ENCODE measurements at regions not wholly inside any gene's neighbourhood (a gene's known extent, or its start where the extent isn't known, plus 50 kb on each side); places are given as distances from the start of the nearest gene placed in this dataset.

GRCh38 chr2:36027616-36028015, 328.0 kb upstream of the CRIM1 start:
- H3K27me3 ChIP-seq: no peaks in the 10 kb centered on the region
- no peak for TF ChIP-seq CTCF (IDR thresholded peaks at IDR 0.05; ENCODE audit: low read depth, low read length)
- no peaks in the 10 kb centered on the region for H3K9me3 ChIP-seq (ENCODE audit: low read depth)
- DNase-seq (ENCODE audit: low read depth in 1 of 2, low spot score in 1 of 2): no peak
- no peaks in the 10 kb centered on the region for H3K36me3 ChIP-seq
- no peak overlapping the region for H3K4me3 ChIP-seq
- H3K4me1 ChIP-seq (ENCODE audit: low read depth): no peaks in the 10 kb centered on the region
- H3K27ac ChIP-seq: no peak overlapping the region

GRCh38 chr2:36013064-36013463, 342.5 kb upstream of the CRIM1 start:
- Histone ChIP-seq H3K36me3 (no peaks in the 10 kb centered on the region), H3K27me3 (no peaks in the 10 kb centered on the region), H3K9me3 (ENCODE audit: low read depth) (no peaks in the 10 kb centered on the region), H3K27ac (no peak overlapping the region), H3K4me3 (no peak overlapping the region), H3K4me1 (ENCODE audit: low read depth) (no peaks in the 10 kb centered on the region)
- TF ChIP-seq CTCF (IDR thresholded peaks at IDR 0.05; ENCODE audit: low read depth, low read length): no peak
- DNase-seq (ENCODE audit: low read depth in 1 of 2, low spot score in 1 of 2): no peak

DNA sequence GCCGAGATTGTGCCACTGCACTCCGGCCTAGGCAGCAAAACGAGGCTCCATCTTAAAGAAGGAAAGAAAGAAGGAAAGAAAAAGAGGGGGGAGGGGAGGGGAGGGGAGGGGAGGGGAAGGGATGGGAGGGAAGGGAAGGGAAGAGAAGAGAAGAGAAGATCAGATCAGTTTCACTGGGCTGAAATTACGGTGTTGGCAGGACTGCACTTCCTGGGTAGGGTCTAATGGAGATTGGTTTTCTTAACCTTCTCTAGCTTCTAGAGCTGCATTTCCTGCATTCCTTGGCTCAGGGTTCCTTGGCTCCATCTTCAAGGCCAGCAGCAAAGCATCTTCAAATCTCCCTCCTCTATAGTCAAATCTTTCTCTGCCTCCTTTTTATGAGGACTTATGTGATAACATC, 349.1 kb upstream of the CRIM1 start:
- H3K27ac ChIP-seq: no peak overlapping the region
- no peaks in the 10 kb centered on the region for H3K9me3 ChIP-seq (ENCODE audit: low read depth)
- TF ChIP-seq CTCF (IDR thresholded peaks at IDR 0.05; ENCODE audit: low read depth, low read length): no peak
- DNase-seq (ENCODE audit: low read depth in 1 of 2, low spot score in 1 of 2): no peak
- H3K36me3 ChIP-seq: no peaks in the 10 kb centered on the region
- no peak overlapping the region for H3K4me3 ChIP-seq
- H3K27me3 ChIP-seq: no peaks in the 10 kb centered on the region
- H3K4me1 ChIP-seq (ENCODE audit: low read depth): no peaks in the 10 kb centered on the region

- Histone ChIP-seq H3K36me3 (no peaks in the 10 kb centered on the region), H3K9me3 (ENCODE audit: low read depth) (no peaks in the 10 kb centered on the region), H3K27me3 (no peaks in the 10 kb centered on the region), H3K4me1 (ENCODE audit: low read depth) (no peaks in the 10 kb centered on the region), H3K4me3 (no peak overlapping the region), H3K27ac (no peak overlapping the region)
- DNase-seq (ENCODE audit: low read depth in 1 of 2, low spot score in 1 of 2): no peak
- TF ChIP-seq CTCF (IDR thresholded peaks at IDR 0.05; ENCODE audit: low read depth, low read length): no peak
These were observed 352.6 kb upstream of the CRIM1 start for GRCh38 chr2:36002941-36003340.

GRCh38 chr2:35997488-35997887, 358.1 kb upstream of the CRIM1 start:
- Histone ChIP-seq H3K36me3 (no peaks in the 10 kb centered on the region), H3K9me3 (ENCODE audit: low read depth) (no peaks in the 10 kb centered on the region), H3K27ac (no peak overlapping the region), H3K4me3 (no peak overlapping the region), H3K4me1 (ENCODE audit: low read depth) (no peaks in the 10 kb centered on the region), H3K27me3 (no peaks in the 10 kb centered on the region)
- DNase-seq (ENCODE audit: low read depth in 1 of 2, low spot score in 1 of 2): no peak
- no peak for TF ChIP-seq CTCF (IDR thresholded peaks at IDR 0.05; ENCODE audit: low read depth, low read length)

- no peaks in the 10 kb centered on the region for H3K9me3 ChIP-seq (ENCODE audit: low read depth)
- no peaks in the 10 kb centered on the region for H3K36me3 ChIP-seq
- H3K4me1 ChIP-seq (ENCODE audit: low read depth): no peaks in the 10 kb centered on the region
- DNase-seq (ENCODE audit: low read depth in 1 of 2, low spot score in 1 of 2): no peak
- H3K4me3 ChIP-seq: no peak overlapping the region
- no peak for TF ChIP-seq CTCF (IDR thresholded peaks at IDR 0.05; ENCODE audit: low read depth, low read length)
- H3K27ac ChIP-seq: no peak overlapping the region
- no peaks in the 10 kb centered on the region for H3K27me3 ChIP-seq
These were observed 366.1 kb upstream of the CRIM1 start for GRCh38 chr2:35989503-35989902.
